ENCODE measurements at regions not wholly inside any gene's neighbourhood (a gene's known extent, or its start where the extent isn't known, plus 50 kb on each side); places are given as distances from the start of the nearest gene placed in this dataset.

GRCh38 chr12:115020091-115020490 lies 336.1 kb upstream of the TBX3 start:
- DNase-seq (ENCODE audit: low spot score), result no peak

GRCh38 chr12:115017346-115017745 lies 333.4 kb upstream of the TBX3 start:
- no peak for DNase-seq (ENCODE audit: low spot score)

- no peak for DNase-seq (ENCODE audit: low spot score)
These were observed 329.4 kb upstream of the TBX3 start for GRCh38 chr12:115013236-115013981.

GRCh38 chr12:115012861-115013235 lies 328.9 kb upstream of the TBX3 start:
- peak; percentile 22 for DNase-seq (ENCODE audit: low spot score)

GRCh38 chr12:115011703-115012102 lies 327.7 kb upstream of the TBX3 start:
- no peak for DNase-seq (ENCODE audit: low spot score)

- DNase-seq (ENCODE audit: low spot score), result no peak
These were observed 326.5 kb upstream of the TBX3 start for GRCh38 chr12:115010324-115010995.

GRCh38 chr12:115008929-115009328 lies 325.0 kb upstream of the TBX3 start:
- peak; percentile 24 for DNase-seq (ENCODE audit: low spot score)

- no peak for DNase-seq (ENCODE audit: low spot score)
These were observed 320.6 kb upstream of the TBX3 start for GRCh38 chr12:115004470-115005146.

- DNase-seq (ENCODE audit: low spot score), result no peak
These were observed 318.5 kb upstream of the TBX3 start for GRCh38 chr12:115002434-115002833.

- DNase-seq (ENCODE audit: low spot score), result no peak
These were observed 317.7 kb upstream of the TBX3 start for GRCh38 chr12:115001571-115002180.

- no peak for DNase-seq (ENCODE audit: low spot score)
These were observed 316.1 kb upstream of the TBX3 start for GRCh38 chr12:115000038-115000437.

GRCh38 chr12:114998750-114999128 lies 314.8 kb upstream of the TBX3 start:
- no peak for DNase-seq (ENCODE audit: low spot score)

- no peak for DNase-seq (ENCODE audit: low spot score)
These were observed 314.3 kb upstream of the TBX3 start for GRCh38 chr12:114998118-114998749.

GRCh38 chr12:114996382-114996781 lies 312.4 kb upstream of the TBX3 start:
- no peak for DNase-seq (ENCODE audit: low spot score)

GRCh38 chr12:114995891-114996290 lies 311.9 kb upstream of the TBX3 start:
- DNase-seq (ENCODE audit: low spot score), result no peak

GRCh38 chr12:114993165-114993564 lies 309.2 kb upstream of the TBX3 start:
- no peak for DNase-seq (ENCODE audit: low spot score)

- DNase-seq (ENCODE audit: low spot score), result no peak
These were observed 308.5 kb upstream of the TBX3 start for GRCh38 chr12:114992443-114992842.

GRCh38 chr12:114990381-114990780 lies 306.4 kb upstream of the TBX3 start:
- DNase-seq (ENCODE audit: low spot score), result no peak

- DNase-seq (ENCODE audit: low spot score), result no peak
These were observed 302.9 kb upstream of the TBX3 start for GRCh38 chr12:114986849-114987248.

GRCh38 chr12:114986178-114986714 lies 302.3 kb upstream of the TBX3 start:
- no peak for DNase-seq (ENCODE audit: low spot score)

- DNase-seq (ENCODE audit: low spot score), result no peak
These were observed 300.7 kb upstream of the TBX3 start for GRCh38 chr12:114984634-114985061.

- DNase-seq (ENCODE audit: low spot score), result no peak
These were observed 298.8 kb upstream of the TBX3 start for GRCh38 chr12:114982760-114983159.

Data from globus pallidus (tissue), 1 donor.